ENCODE measurements at regions not wholly inside any gene's neighbourhood (a gene's known extent, or its start where the extent isn't known, plus 50 kb on each side); places are given as distances from the start of the nearest gene placed in this dataset.

- DNase-seq, result no peak
Measured at GRCh38 chr14:101500061-101500460, 61.2 kb upstream of the DIO3 start.

GRCh38 chr14:101500681-101501080 lies 60.6 kb upstream of the DIO3 start:
- no peak for DNase-seq

GRCh38 chr14:101501341-101501740 lies 60.0 kb upstream of the DIO3 start:
- no peak for DNase-seq

- DNase-seq, result no peak
Measured at GRCh38 chr14:101501858-101502615, 59.3 kb upstream of the DIO3 start.

GRCh38 chr14:101502761-101503392 lies 58.4 kb upstream of the DIO3 start:
- DNase-seq, result no peak

- no peak for DNase-seq
Measured at GRCh38 chr14:101503431-101504095, 57.7 kb upstream of the DIO3 start.

GRCh38 chr14:101504096-101504948 lies 57.0 kb upstream of the DIO3 start:
- no peak for DNase-seq

- no peak for DNase-seq
Measured at GRCh38 chr14:101505236-101505970, 55.9 kb upstream of the DIO3 start.

GRCh38 chr14:101506211-101506925 lies 54.9 kb upstream of the DIO3 start:
- no peak for DNase-seq

GRCh38 chr14:101506926-101507835 lies 54.1 kb upstream of the DIO3 start:
- no peak for DNase-seq

- no peak for DNase-seq
Measured at GRCh38 chr14:101507836-101508150, 53.5 kb upstream of the DIO3 start.

GRCh38 chr14:101508196-101508947 lies 52.9 kb upstream of the DIO3 start:
- no peak for DNase-seq

GRCh38 chr14:101508948-101509729 lies 52.2 kb upstream of the DIO3 start:
- no peak for DNase-seq

- DNase-seq, result no peak
Measured at GRCh38 chr14:101509730-101510371, 51.4 kb upstream of the DIO3 start.

GRCh38 chr14:101511199-101511598 lies 50.1 kb upstream of the DIO3 start:
- DNase-seq, result no peak
